HG03520 (cell line): ENCODE measurements at regions not wholly inside any gene's neighbourhood (a gene's known extent, or its start where the extent isn't known, plus 50 kb on each side); places are given as distances from the start of the nearest gene placed in this dataset.
"Not testable (repeated sequence)": the region's sequence is repeated elsewhere in the genome, so short reads cannot be mapped to it uniquely, and the experiment has no call there.

ENCODE experiments used
- ATAC-seq: cut with Tn5 transposase; IDR thresholded peaks from one replicate; pipeline ENCODE4 v1.9.1; 2021; ENCODE audit warnings: mild to moderate bottlenecking, moderate library complexity; ENCODE audit not compliant: unreplicated experiment

DNA sequence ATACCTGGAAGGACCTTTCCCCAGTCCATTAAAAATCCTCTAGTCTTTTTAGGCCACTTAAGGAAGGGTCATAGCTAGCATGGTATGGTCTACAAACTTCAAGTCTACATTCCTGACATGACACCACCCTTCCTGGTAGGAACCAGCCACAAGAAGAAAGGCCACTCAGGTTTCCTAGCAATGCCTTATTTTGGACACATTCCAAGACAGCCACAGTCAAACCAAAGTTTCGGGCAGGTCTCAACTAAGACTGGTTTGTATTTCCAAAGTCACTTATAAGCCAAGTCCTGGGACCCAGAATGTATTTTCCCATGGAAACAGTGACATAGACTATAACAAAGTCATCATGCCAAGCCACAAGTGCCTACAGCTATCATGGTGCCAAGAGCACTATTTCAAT lies 50.6 kb upstream of the SLC44A3 start:
- no peak for ATAC-seq

DNA sequence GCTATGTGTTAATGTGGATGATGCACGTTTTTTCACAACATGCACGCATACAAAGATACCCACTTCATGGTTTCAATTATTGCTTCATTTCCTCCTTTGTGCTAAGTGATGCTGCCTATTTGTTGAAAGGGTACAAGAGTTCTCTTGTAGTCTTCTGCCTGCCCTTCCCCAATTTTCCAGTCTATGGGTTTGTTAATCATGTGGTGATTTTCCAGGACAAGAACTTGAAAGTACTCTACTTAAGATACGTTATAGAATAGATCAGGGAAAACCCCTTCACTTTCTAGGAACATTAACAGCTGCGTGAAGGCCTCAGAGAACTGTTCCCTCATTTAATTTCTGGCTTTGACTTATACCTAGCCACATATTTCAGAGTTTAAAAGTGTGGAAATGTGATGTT lies 52.1 kb upstream of the SLC44A3 start:
- no peak for ATAC-seq

GRCh38 chr1:94765958-94766357 lies 54.2 kb upstream of the SLC44A3 start:
- no peak for ATAC-seq

- no peak for ATAC-seq
Observed at GRCh38 chr1:94759188-94759587, 61.0 kb upstream of the SLC44A3 start.

GRCh38 chr1:94757931-94758330 lies 62.2 kb upstream of the SLC44A3 start:
- no peak for ATAC-seq

GRCh38 chr1:94755675-94756074 lies 64.5 kb upstream of the SLC44A3 start:
- ATAC-seq: no peak

- not testable (repeated sequence) for ATAC-seq
Observed at GRCh38 chr1:94755016-94755415, 65.1 kb upstream of the SLC44A3 start.

- ATAC-seq: no peak
Observed at GRCh38 chr1:94754570-94754969, 65.6 kb upstream of the SLC44A3 start.

- no peak for ATAC-seq
Observed at GRCh38 chr1:94754095-94754494, 66.1 kb upstream of the SLC44A3 start.

- ATAC-seq: no peak
Observed at GRCh38 chr1:94753171-94753972, 66.8 kb upstream of the SLC44A3 start.

- not testable (repeated sequence) for ATAC-seq
Observed at GRCh38 chr1:94751483-94751882, 68.7 kb upstream of the SLC44A3 start.

GRCh38 chr1:94746635-94747525 lies 73.3 kb upstream of the SLC44A3 start:
- ATAC-seq: no peak

GRCh38 chr1:94745742-94746141 lies 74.4 kb upstream of the SLC44A3 start:
- ATAC-seq: no peak

DNA sequence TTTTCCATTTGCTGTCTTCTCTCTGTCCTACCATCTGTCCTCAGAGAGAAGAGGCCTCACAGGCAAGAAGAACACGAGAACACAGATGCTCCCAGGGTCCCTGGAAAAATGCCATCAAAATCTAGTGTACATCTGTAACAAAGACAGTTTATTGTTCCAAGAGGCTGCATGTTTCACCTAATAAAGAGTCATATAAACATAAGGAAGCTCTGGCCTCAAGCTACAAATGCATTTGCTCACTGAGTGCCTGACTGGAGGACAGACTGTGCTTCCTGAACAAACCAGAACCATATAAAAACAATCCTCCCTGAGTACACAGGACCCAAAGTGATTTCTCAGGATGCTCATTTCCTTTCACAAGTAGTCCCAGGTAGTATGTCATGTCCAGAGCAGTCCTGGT lies 76.3 kb upstream of the SLC44A3 start:
- ATAC-seq: no peak

DNA sequence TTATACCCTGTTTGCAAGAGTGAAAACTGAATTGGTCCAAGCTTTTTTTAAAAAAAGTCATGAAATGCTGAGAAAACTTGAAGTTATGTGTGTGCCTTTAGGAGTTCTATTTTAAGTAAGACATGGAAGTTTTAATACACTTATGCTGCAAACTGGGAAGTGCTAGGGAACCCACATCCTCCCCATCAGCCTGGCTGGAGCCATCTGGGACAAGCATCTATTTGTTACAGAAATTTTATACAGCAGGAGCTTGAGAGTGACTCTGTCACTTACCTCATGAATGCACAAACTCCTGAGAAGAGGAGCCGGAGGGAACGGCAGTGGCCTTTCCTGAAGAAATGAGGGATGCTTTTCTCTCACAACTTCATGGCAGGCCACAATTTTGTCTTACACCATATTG lies 78.2 kb upstream of the SLC44A3 start:
- ATAC-seq: no peak

GRCh38 chr1:94741510-94741909 lies 78.6 kb upstream of the SLC44A3 start:
- no peak for ATAC-seq

- no peak for ATAC-seq
Observed at GRCh38 chr1:94739521-94740061, 80.6 kb upstream of the SLC44A3 start.

DNA sequence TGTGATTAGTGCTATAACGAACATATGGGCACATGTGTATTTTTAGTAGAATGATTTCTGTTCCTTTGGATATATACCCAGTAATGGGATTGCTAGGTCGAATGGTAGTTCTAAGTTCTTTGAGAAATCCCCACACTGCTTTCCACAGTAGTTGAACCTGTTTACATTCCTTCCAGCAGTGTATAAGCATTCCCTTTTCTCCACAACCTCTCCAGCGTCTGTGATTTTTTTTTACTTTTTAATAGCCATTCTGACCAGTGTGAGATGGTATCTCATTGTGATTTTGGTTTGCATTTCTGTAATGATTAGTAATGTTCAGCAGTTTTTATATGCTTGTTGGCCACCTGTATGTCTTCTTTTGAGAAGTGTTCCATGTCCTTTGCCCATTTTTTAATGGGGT lies 81.8 kb upstream of the SLC44A3 start:
- no peak for ATAC-seq

- no peak for ATAC-seq
Observed at GRCh38 chr1:94737124-94737998, 82.8 kb upstream of the SLC44A3 start.

- no peak for ATAC-seq
Observed at GRCh38 chr1:94736549-94736948, 83.6 kb upstream of the SLC44A3 start.

DNA sequence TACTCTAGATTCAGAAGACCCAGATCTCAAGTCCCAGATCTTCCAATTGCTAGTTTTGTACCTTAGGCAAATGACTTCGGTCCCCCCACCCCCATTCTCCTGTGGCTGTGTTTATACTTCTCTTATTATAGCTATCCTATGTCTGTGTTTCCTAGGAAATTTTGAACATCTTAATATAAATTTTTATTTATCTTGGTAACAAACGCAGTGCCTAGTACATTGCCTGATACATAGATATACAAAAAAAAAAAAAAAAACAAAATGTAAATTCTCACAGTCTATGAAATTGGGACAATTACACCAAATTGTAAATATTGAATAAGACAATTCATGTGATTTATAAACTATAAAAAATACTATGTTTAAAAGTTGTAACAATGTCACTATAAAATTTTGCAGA lies 84.1 kb upstream of the SLC44A3 start:
- no peak for ATAC-seq
